GM23338 (cell line): ENCODE measurements at regions not wholly inside any gene's neighbourhood (a gene's known extent, or its start where the extent isn't known, plus 50 kb on each side); places are given as distances from the start of the nearest gene placed in this dataset.

Source experiments
- ATAC-seq: fragments of 200-7000 bp; cut with Tn5 transposase; 3 replicates; pipeline ENCODE4 v1.9.1; 2020
- DNase-seq: peaks from one replicate; pipeline ENCODE4 v3.0.0-alpha.2; 2015; ENCODE audit warnings: low spot score
- H2AFZ ChIP-seq: fragments of 200-600 bp; sonication (generic); 2 replicates; pipeline ENCODE4 v1.8.0; 2016; ENCODE audit warnings: antibody characterized with exemption, mild to moderate bottlenecking, moderate library complexity
- H3F3A ChIP-seq: fragments of 200-600 bp; sonication (generic); replicated peaks from 2 replicates; pipeline ENCODE4 v1.8.0; 2017; ENCODE audit warnings: antibody characterized with exemption, mixed run types, low read depth
- H3K27ac ChIP-seq: fragments of 200-600 bp; sonication (generic); 2 replicates; pipeline ENCODE4 v1.6.1; 2016; ENCODE audit warnings: low read depth
- H3K27me3 ChIP-seq: fragments of 200-600 bp; sonication (generic); 2 replicates; pipeline ENCODE4 v1.8.0; 2016; ENCODE audit warnings: mild to moderate bottlenecking, mixed run types, moderate library complexity; ENCODE audit not compliant: insufficient read depth
- H3K36me3 ChIP-seq: fragments of 200-600 bp; sonication (generic); 2 replicates; pipeline ENCODE4 v1.8.0; 2016; ENCODE audit warnings: mild to moderate bottlenecking; ENCODE audit not compliant: insufficient read depth
- H3K4me1 ChIP-seq: fragments of 200-600 bp; sonication (generic); 2 replicates; pipeline ENCODE4 v1.8.0; 2016; ENCODE audit warnings: mild to moderate bottlenecking, moderate library complexity; ENCODE audit not compliant: insufficient read depth
- H3K4me2 ChIP-seq: fragments of 200-600 bp; sonication (generic); 2 replicates; pipeline ENCODE4 v1.7.1; 2017; ENCODE audit warnings: mixed run types
- H3K4me3 ChIP-seq: fragments of 200-600 bp; sonication (generic); 2 replicates; pipeline ENCODE4 v1.6.1; 2016; ENCODE audit warnings: mixed run types
- H3K79me2 ChIP-seq: fragments of 200-600 bp; sonication (generic); replicated peaks from 2 replicates; pipeline ENCODE4 v1.8.0; 2017; ENCODE audit warnings: mild to moderate bottlenecking; ENCODE audit not compliant: insufficient read depth
- H3K9me2 ChIP-seq: fragments of 200-600 bp; sonication (generic); 2 replicates; pipeline ENCODE4 v1.8.0; 2017; ENCODE audit not compliant: insufficient read depth
- H4K20me1 ChIP-seq: fragments of 200-600 bp; sonication (generic); replicated peaks from 2 replicates; pipeline ENCODE4 v1.8.0; 2017; ENCODE audit warnings: mild to moderate bottlenecking; ENCODE audit not compliant: insufficient read depth
- H3K27ac Mint-ChIP-seq: 2 replicates; pipeline ENCODE4 v1.8.0; 2020; ENCODE audit warnings: inconsistent platforms, mild to moderate bottlenecking, moderate library complexity, mixed read lengths
- H3K27me3 Mint-ChIP-seq: 3 replicates; pipeline ENCODE4 v1.8.0; 2022; ENCODE audit warnings: low read depth, mild to moderate bottlenecking, moderate library complexity, mixed read lengths, inconsistent platforms; ENCODE audit not compliant: insufficient read depth, poor library complexity
- H3K36me3 Mint-ChIP-seq: 3 replicates; pipeline ENCODE4 v1.8.0; 2021; ENCODE audit warnings: low read depth, mild to moderate bottlenecking, inconsistent platforms, moderate library complexity, mixed read lengths
- H3K4me1 Mint-ChIP-seq: 3 replicates; pipeline ENCODE4 v1.8.0; 2020; ENCODE audit warnings: mild to moderate bottlenecking, inconsistent platforms, mixed read lengths
- H3K4me3 Mint-ChIP-seq: 3 replicates; pipeline ENCODE4 v1.8.0; 2021; ENCODE audit warnings: moderate library complexity, mild to moderate bottlenecking, inconsistent platforms, mixed read lengths
- H3K9me3 Mint-ChIP-seq: 3 replicates; pipeline ENCODE4 v1.8.0; 2020; ENCODE audit warnings: moderate library complexity, mild to moderate bottlenecking, inconsistent platforms, mixed read lengths
- CREB1 ChIP-seq: fragments of 250-450 bp; sonication (Bioruptor Pico); IDR thresholded peaks from 2 replicates; pipeline ENCODE4 v1.5.0; 2020; ENCODE audit warnings: low read depth, mild to moderate bottlenecking, moderate library complexity
- CTCF ChIP-seq, 2 experiments: fragments of 200-600 bp in 1 of 2; sonication (generic) in 1 of 2; conservative IDR thresholded peaks; 2 replicates each; pipeline versions ENCODE4 v1.5.1 to v1.6.1; 2016 to 2017; ENCODE audit warnings: antibody characterized with exemption in 2 of 2, low read depth in 2 of 2, mild to moderate bottlenecking in 2 of 2, moderate library complexity in 1 of 2
- JUNB ChIP-seq: IDR thresholded peaks from one replicate; pipeline ENCODE4 v1.6.1; 2016; ENCODE audit warnings: antibody characterized with exemption; ENCODE audit not compliant: unreplicated experiment
- NANOG ChIP-seq: IDR thresholded peaks from 2 replicates; pipeline ENCODE4 v1.6.1; 2016; ENCODE audit warnings: antibody characterized with exemption, borderline replicate concordance
- POLR2AphosphoS5 ChIP-seq: IDR thresholded peaks from 2 replicates; pipeline ENCODE4 v1.6.1; 2016; ENCODE audit warnings: antibody characterized with exemption, low read depth
- REST ChIP-seq: IDR thresholded peaks from one replicate; pipeline ENCODE4 v1.6.1; 2018; ENCODE audit warnings: antibody characterized with exemption; ENCODE audit not compliant: unreplicated experiment
- STAT1 ChIP-seq: IDR thresholded peaks from one replicate; pipeline ENCODE4 v1.6.1; 2016; ENCODE audit warnings: antibody characterized with exemption; ENCODE audit not compliant: unreplicated experiment
- ZNF114 ChIP-seq: fragments of 250-450 bp; sonication (Bioruptor Pico); IDR thresholded peaks from 2 replicates; pipeline ENCODE4 v1.5.0; 2020; ENCODE audit warnings: mild to moderate bottlenecking, moderate library complexity
- ZNF331 ChIP-seq: fragments of 250-450 bp; sonication (Bioruptor Pico); IDR thresholded peaks from 2 replicates; pipeline ENCODE4 v1.5.0; 2020; ENCODE audit warnings: low read depth, mild to moderate bottlenecking, moderate library complexity
- ZNF462 ChIP-seq: fragments of 250-450 bp; sonication (Bioruptor Pico); IDR thresholded peaks from 2 replicates; pipeline ENCODE4 v1.5.0; 2020; ENCODE audit warnings: mild to moderate bottlenecking, moderate library complexity

- TF ChIP-seq ZNF462 (CRISPR knock-in tag) = no peak
Measured at GRCh38 chr3:86152620-86153019, 838.3 kb downstream of the VGLL3 start (continued).

GRCh38 chr3:86149054-86149453 lies 841.9 kb downstream of the VGLL3 start:
- no peak overlapping the region for H3K4me2 ChIP-seq
- no peaks in the 10 kb centered on the region for H3K79me2 ChIP-seq
- no peak overlapping the region for H3K27ac ChIP-seq
- peaks cover 2% of the 10 kb centered on the region for H3K27me3 Mint-ChIP-seq
- no peaks in the 10 kb centered on the region for H3K36me3 Mint-ChIP-seq
- ATAC-seq (no peak), DNase-seq (no peak)
- H2AFZ ChIP-seq = no peak overlapping the region
- H3K4me1 Mint-ChIP-seq = no peaks in the 10 kb centered on the region
- TF ChIP-seq CTCF (conservative IDR thresholded peaks at IDR 0.05; ENCODE audit: low read depth in 2 of 2) (no peak), JUNB (no peak), ZNF114 (no peak), REST (no peak), POLR2AphosphoS5 (no peak), ZNF331 (no peak), CREB1 (no peak), NANOG (no peak), STAT1 (no peak)
- H3K4me3 Mint-ChIP-seq = no peak overlapping the region
- H4K20me1 ChIP-seq = no peaks in the 10 kb centered on the region
- H3K9me3 Mint-ChIP-seq = no peaks in the 10 kb centered on the region
- H3K9me2 ChIP-seq = no peaks in the 10 kb centered on the region
- no peaks in the 10 kb centered on the region for H3K4me1 ChIP-seq
- no peak overlapping the region for H3K27ac Mint-ChIP-seq
- no peaks in the 10 kb centered on the region for H3K27me3 ChIP-seq
- H3K36me3 ChIP-seq = no peaks in the 10 kb centered on the region
- no peak overlapping the region for H3K4me3 ChIP-seq
- H3F3A ChIP-seq = no peaks in the 10 kb centered on the region
